ENCODE measurements at regions not wholly inside any gene's neighbourhood (a gene's known extent, or its start where the extent isn't known, plus 50 kb on each side); places are given as distances from the start of the nearest gene placed in this dataset.

GRCh38 chr17:15161395-15161794 is 103.7 kb downstream of the PMP22 start:
- DNase-seq (ENCODE audit: low spot score): no peak
- TF ChIP-seq CTCF (IDR thresholded peaks at IDR 0.05): no peak
- Histone ChIP-seq H3K36me3 (no peaks in the 10 kb centered on the region), H3K27me3 (no peaks in the 10 kb centered on the region), H3K4me3 (no peak overlapping the region), H3K4me1 (no peaks in the 10 kb centered on the region), H3K27ac (no peak overlapping the region), H3K9me3 (no peaks in the 10 kb centered on the region)

DNA sequence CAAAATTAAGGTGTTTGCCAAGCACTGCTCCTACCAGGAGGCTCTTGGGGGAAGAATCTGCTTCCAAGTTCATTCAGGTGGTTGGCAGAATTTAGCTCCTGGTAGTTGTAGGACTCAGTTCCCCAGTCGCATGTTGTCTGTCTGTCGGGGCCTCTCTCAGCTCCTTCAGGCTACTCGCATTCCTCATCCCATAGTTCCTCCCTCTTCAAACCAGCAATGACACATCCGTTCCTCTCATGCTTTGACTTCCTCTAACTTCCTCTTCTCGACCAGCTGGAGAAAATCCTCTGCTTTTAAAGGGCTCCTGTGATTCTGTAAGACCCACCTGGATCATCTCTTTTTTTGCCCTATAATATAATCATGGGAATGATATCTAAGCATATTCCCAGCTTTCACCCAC is 108.1 kb downstream of the PMP22 start:
- no peaks in the 10 kb centered on the region for H3K9me3 ChIP-seq
- no peak for DNase-seq (ENCODE audit: low spot score)
- no peaks in the 10 kb centered on the region for H3K36me3 ChIP-seq
- H3K27me3 ChIP-seq: no peaks in the 10 kb centered on the region
- no peaks in the 10 kb centered on the region for H3K4me1 ChIP-seq
- no peak for TF ChIP-seq CTCF (IDR thresholded peaks at IDR 0.05)
- H3K27ac ChIP-seq: no peak overlapping the region
- no peak overlapping the region for H3K4me3 ChIP-seq

DNA sequence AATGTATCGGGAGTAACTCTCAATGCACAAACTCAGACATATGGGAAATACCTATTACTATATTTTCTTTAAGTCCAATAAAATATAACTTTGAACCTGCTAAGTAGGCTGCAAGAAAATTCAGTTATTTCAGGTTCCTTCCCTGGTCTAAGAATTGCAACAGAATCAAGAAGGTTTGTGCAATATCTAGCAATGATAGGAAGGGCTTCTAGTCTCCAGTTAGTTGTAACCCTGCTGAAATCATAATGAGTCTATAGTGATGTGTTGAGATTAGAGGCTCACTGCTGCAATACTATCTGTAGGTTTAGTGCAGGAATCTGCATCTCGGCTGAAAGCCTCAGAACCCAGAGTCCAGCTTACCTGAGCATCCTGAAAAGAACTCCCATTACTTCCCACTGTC is 110.5 kb downstream of the PMP22 start:
- H3K4me1 ChIP-seq: no peaks in the 10 kb centered on the region
- no peak overlapping the region for H3K27ac ChIP-seq
- H3K27me3 ChIP-seq: no peaks in the 10 kb centered on the region
- no peaks in the 10 kb centered on the region for H3K9me3 ChIP-seq
- no peak for DNase-seq (ENCODE audit: low spot score)
- no peaks in the 10 kb centered on the region for H3K36me3 ChIP-seq
- no peak overlapping the region for H3K4me3 ChIP-seq
- TF ChIP-seq CTCF (IDR thresholded peaks at IDR 0.05): no peak

GRCh38 chr17:15145621-15146020 is 119.5 kb downstream of the PMP22 start:
- Histone ChIP-seq H3K4me1 (no peaks in the 10 kb centered on the region), H3K36me3 (no peaks in the 10 kb centered on the region), H3K27ac (no peak overlapping the region), H3K27me3 (no peaks in the 10 kb centered on the region), H3K9me3 (no peaks in the 10 kb centered on the region), H3K4me3 (no peak overlapping the region)
- no peak for DNase-seq (ENCODE audit: low spot score)
- no peak for TF ChIP-seq CTCF (IDR thresholded peaks at IDR 0.05)

DNA sequence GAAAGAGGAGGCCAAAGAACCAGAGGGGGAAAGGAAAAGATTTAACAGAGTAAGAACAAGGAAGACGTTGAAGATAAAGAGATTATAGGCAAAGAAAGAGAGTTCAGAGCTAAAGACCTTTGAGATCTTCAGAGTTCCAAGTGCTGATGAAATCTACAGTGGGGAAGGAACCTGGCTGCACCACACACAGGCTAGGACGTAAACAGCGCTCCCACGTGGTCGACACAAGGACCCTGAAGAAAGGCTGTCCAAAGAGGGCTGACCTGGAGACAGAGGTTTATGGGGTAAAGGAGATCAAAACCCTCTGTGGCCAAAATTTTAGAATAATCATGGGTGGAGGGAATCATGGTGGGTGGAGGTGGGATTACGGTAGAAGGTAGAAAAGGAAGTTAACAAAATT is 121.6 kb downstream of the PMP22 start:
- Histone ChIP-seq H3K4me3 (no peak overlapping the region), H3K36me3 (no peaks in the 10 kb centered on the region), H3K27ac (no peak overlapping the region), H3K27me3 (no peaks in the 10 kb centered on the region), H3K9me3 (no peaks in the 10 kb centered on the region), H3K4me1 (no peaks in the 10 kb centered on the region)
- DNase-seq (ENCODE audit: low spot score): no peak
- TF ChIP-seq CTCF (IDR thresholded peaks at IDR 0.05): no peak

- Histone ChIP-seq H3K27me3 (no peaks in the 10 kb centered on the region), H3K4me3 (no peak overlapping the region), H3K9me3 (no peaks in the 10 kb centered on the region), H3K4me1 (no peaks in the 10 kb centered on the region), H3K36me3 (no peaks in the 10 kb centered on the region), H3K27ac (no peak overlapping the region)
- DNase-seq (ENCODE audit: low spot score): no peak
- no peak for TF ChIP-seq CTCF (IDR thresholded peaks at IDR 0.05)
These were observed 130.8 kb downstream of the PMP22 start for GRCh38 chr17:15134363-15134762.
